ENCODE measurements at regions not wholly inside any gene's neighbourhood (a gene's known extent, or its start where the extent isn't known, plus 50 kb on each side); places are given as distances from the start of the nearest gene placed in this dataset.
"Not testable (repeated sequence)": the region's sequence is repeated elsewhere in the genome, so short reads cannot be mapped to it uniquely, and the experiment has no call there.

DNA sequence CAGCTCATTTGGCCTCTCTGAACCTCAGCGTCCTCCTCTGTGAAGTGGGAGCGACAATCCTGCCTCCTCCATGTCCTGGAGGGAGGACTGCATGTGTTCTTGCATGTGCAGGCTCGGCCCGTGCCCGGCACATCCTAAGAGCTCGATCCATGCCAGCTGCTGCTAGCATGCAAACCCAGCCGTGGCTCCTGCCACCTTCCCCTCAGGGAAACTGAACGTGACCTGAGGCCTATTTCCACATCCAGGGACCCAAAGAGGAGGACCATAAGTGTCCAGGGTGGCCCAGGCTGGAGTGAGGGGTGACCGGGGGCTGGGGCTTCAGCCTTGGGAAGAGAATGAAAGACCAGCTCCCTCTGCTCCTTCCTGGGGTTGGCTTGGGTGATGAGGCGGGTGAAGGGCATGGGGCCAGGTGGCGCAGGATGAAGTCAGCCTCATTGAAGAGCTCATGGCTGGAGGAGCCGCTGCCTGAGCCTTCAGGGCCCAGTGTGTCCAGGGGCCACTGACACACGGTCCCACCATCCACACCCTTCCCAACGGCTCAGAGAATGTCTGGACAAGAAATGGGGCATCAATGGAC lies 115.7 kb upstream of the AKAP13 start:
- not testable (repeated sequence) for DNase-seq (ENCODE audit: low spot score)

DNA sequence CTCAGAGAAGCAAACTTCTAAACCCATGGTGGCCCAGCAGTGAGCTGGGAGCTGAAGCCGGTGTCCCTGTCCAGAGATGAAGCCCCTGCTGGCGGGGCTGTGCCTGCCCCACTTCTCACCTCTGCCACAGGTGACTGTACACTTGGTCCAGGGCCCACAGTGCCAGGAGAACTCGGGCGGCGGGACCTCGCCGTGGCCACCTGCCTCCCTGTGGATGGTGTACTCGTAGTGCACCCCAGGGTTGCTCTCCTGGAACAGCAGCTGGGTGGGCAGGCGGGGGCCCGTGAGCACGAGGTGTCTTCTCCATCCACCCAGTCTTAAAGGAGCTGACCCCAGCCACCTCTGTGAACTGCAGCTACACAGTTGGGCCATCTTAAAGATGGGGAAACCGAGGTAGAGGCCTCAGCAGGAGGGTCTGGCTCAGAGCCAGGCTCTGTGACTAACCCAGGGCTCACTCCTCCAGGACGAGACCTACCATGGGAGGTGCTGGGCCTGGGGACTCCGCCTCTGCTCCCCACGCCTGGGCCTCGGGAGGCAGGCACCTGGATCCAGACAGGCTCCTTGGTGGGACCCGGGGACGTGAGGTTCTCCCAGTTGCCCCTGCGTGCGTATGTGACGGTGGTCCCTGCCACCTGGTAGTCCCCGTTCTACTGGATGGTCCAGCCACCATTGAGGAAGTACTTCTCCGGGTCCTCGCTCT lies 113.1 kb upstream of the AKAP13 start:
- not testable (repeated sequence) for DNase-seq (ENCODE audit: low spot score)

DNA sequence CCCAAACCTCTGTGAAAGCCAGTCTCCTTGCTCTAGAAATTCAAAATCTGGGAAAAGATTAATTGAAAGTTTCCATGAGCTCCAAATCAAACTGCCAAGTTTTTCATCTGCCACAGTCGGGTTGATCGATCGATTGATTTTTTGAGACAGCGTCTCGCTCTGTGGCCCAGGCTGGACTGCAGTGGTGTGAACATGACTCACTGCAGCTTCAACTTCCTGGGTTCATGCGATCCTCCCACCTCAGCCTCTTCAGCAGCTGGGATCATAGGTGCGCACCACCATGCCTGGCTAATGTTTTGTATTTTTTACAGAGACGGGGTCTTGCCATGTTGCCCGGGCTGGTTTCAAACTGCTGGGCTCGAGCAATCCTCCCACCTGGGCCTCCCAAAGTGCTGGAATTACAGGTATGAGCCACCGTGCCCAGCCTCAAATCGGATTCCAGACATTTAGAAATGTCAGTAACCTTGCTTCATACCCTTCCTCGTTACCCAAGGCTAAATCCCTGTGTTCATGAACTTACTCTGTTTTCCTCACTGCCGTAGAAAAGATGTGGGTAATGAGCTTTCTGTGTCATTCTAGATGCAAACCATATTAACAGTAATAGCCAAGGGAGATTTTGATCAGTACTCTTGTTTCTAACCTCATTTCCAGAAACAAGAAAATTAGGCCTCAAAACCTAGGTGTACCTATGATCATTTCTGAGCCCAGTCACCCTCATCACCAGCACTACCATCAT lies 105.9 kb upstream of the AKAP13 start:
- peak; percentile 44 for DNase-seq (ENCODE audit: low spot score)

DNA sequence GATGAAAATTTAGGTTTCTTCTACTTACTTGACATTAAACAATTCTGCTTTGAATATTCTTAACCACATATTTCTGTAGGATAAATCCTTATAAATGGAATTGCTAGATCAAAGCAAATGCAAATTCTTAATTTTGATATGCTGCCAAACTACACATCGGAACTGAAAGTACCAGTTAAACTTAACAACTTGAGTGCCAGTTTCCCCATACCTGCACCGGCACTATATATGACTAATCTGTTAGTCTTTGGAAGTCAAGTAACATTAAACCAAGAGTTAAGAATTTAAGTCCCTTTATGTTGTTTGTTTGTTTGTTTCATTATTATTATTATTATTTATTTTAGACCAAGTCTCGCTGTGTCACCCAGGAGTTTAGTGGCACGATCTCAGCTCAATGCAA lies 103.9 kb upstream of the AKAP13 start:
- DNase-seq (ENCODE audit: low spot score), result no peak

DNA sequence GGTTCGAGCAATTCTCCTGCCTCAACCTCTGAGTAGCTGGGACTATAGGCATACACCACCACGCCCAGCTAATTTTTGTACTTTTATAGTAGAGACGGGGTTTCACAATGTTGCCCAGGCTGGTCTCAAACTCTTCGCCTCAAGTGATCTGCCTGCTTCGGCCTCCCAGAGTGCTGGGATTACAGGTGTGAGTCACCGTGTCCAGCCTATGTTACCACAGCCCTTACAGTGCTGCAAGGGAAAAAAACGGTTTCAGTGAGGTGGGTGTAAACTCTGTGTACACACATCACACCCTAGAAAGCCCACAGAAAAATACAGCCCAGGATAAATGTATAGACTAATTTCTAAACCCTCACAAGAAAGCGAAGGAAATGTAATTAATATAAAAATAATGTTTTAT lies 103.5 kb upstream of the AKAP13 start:
- no peak for DNase-seq (ENCODE audit: low spot score)

DNA sequence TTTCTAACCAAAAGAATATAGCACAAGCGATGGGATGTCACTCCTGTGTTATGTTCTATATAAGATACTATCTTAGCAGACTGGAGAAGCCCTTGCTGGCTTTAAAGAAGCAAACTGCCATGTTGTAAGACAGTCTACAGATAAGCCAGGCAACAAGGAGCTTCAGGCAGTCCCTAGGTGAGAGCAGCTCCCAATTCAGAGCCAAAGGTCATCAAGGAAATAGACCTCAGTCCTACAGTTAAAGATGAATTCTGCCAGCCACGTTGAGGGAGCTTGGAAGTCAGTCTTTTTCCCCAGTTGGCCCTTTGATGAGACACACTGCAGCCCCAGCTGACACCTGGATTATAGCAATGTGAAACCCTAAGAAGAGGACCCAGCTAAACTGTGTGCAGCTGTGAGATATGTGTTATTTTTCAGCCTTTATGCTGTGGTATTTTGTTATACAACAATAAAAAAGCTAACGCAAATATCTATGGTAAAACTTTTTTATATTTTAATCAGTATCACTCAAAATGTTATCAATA lies 102.5 kb upstream of the AKAP13 start:
- DNase-seq (ENCODE audit: low spot score), result no peak

DNA sequence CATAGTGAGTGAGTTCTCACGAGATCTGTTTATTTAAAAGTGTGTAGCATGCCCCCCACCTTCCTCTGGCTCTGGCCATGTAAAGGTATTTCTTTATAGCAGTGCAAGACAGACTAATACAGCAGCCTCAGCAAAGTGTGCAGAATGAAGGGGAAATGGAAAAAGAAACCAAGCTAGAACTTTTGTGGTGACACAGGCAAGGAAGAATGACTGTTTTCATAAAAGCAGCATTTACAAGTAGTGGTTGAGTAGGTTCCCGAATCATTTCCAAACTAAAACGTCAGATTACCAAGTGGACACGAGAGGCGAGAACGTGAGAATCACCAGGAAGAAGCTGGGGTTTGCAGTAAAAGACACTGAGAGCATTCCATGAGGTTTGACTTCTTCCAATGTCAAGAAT lies 100.2 kb upstream of the AKAP13 start:
- DNase-seq (ENCODE audit: low spot score), result no peak

DNA sequence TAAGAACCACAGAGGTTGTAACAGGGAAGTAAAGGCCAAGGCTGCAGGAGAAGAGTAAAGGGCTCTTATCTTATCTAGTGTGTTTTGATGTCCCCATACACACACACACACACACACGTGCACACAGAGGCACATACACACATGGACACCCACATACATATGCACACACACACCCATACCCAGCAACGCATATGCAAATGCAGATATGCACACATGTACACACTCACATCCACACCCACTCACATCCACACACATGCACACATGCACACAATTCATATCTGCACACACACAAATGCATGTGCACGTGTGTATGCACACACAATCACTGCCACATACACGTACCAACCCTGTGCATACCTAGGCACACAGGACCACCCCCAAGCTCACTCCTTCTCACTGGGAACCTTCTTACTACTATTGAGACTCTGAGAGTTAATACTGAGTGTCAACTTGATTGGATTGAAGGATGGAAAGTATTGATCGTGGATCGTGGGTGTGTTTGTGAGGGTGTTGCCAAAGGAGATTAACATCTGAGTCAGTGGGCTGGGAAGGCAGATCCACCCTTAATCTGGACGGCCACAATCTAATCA lies 99.0 kb upstream of the AKAP13 start:
- no peak for DNase-seq (ENCODE audit: low spot score)

DNA sequence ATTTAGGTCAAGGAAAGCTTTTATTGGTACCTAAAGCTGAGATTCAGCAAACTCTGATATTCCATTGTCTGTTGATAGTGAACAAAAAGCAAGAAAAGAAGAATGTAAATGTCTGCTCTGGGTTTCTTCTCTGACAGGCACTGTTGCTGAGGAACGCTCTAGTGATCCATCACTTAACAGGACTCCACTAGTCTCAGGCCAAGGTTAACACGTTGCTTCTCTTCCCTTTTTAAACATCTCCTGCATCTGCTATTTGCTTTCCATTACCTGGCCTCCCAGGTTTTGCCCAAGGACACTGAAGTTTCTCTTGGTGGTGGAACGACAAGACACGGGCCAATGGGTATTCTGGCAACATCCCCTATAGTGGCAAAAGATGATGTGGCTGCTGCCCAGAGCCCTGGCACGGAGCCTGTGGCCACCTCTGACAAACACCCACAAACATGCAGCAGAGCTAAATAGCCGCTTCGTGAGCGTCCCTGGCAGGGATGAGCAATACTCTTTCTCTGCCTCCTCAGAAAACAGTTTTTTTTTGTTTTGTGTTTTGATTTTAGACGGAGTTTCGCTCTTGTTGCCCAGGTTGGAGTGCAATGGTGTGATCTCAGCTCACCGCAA lies 97.8 kb upstream of the AKAP13 start:
- no peak for DNase-seq (ENCODE audit: low spot score)

DNA sequence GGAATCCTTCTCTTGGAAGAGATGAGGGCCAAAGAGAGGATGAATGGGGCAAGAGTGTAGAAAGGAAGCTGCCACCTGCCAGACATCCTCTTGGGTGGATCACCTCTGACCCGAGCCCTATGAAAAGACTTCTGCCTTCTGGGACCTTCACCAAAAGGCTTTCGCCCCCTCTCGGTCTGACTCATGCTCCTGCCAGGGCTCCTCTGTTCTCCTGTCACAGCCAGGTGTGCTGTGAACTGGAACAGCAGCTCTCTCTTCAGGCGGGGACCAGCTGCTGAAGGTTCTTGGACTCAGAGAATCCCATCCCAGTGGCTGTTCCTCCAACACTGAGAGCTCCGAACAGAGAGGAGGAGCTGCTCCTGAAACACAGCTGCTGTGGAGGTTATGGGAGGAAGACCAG lies 96.6 kb upstream of the AKAP13 start:
- not testable (repeated sequence) for DNase-seq (ENCODE audit: low spot score)

DNA sequence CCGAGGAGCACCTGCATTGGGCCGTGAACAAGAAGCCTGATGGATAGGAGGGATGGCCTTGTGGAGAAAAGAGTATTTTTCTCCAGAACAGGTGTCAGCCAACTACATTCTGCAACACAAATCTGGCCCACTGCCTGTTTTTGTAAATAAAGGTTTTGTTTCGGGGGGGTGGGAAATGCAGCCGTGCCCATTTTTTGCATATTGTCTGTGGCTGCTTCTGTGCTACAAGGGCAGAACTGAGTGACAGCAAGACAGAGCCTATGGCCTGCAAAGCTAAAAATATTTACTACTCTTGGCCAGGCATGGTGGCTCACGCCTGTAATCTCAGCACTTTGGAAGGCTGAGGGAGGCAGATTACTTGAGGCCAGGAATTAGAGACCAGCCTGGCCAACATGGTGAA lies 95.9 kb upstream of the AKAP13 start:
- DNase-seq (ENCODE audit: low spot score), result no peak

DNA sequence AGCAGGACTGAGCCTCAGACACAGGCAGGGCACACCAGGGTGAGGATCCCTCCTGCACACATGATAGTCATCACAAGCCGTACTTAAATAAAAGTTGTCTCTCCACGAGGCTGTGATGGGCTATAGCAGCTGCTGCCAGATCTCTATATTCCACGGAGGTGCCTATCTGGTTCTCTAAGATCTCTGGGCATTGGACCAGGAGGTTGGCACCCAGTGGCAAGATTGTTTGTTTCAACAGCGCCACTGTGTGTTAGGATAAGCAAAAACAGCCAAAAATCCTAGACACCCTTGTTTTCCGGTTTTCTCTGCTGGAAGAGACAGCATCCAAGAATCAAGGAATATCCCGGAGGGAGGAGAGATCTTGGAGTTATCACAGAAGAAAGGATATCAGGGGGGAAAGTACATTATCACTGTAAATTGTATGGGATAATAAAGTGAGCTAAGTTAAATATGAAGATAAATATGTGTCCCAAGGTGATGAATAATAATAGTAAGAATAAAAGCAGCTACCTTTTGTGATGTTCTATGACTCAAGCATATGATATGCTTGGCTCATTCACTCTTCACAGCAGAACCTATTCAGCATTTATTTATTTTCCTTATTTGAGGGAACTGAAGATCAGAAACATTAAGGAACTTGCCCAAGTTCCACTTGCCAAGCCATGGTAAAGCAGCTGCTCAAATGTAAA lies 90.6 kb upstream of the AKAP13 start:
- DNase-seq (ENCODE audit: low spot score), result peak; percentile 52

DNA sequence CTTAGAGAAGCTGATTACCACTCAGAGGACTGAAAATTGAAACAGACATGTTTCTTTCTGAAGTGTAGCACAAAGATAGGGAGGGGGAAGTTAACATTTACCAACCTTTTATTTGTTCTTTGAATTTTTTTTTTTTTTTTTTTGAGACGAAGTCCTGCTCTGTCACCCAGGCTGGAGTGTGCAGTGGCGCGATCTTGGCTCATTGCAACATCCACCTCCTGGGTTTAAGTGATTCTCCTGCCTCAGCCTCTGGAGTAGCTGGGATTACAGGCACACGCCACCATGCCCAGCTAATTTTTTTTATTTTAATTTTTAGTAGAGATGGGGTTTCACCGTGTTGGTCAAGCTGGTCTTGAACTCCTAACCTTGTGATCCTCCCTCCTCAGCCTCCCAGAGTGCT lies 87.8 kb upstream of the AKAP13 start:
- not testable (repeated sequence) for DNase-seq (ENCODE audit: low spot score)

DNA sequence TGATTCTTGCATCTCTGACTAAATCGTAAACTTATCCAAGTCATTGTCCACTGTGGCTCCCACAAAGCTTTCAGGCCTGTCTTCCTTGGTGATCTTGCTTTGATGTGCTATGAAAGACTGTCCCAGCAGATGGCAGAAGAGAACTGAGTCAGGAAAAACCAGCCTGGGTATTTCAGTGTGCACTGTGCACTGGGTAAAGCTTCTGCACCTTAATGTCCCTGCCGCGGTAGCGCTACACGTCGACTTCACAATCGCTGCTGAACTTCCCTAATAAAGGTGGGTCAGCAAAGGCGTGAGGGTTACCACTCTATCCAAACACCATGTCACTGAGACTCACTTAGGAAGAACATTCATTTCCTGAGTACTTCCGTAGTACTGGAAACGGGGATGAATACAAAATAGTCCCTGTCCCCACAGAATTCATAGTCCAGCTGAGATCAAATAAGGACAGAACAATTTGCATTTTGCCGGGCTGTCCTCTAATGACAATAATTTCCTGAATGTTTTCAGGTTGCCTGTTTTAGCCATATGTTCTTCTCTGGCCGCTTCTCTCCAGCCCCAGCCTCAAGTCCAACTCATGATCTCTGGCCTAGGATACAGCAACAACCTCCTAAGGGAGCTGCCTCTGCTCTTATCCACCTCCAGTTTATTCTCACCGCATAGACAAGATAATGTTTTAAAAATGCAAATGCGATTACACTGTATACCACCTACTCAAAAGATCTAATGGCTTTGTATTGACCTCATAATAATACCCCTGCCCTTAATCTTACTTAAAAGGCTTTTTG lies 83.6 kb upstream of the AKAP13 start:
- peak; percentile 84 for DNase-seq (ENCODE audit: low spot score)

DNA sequence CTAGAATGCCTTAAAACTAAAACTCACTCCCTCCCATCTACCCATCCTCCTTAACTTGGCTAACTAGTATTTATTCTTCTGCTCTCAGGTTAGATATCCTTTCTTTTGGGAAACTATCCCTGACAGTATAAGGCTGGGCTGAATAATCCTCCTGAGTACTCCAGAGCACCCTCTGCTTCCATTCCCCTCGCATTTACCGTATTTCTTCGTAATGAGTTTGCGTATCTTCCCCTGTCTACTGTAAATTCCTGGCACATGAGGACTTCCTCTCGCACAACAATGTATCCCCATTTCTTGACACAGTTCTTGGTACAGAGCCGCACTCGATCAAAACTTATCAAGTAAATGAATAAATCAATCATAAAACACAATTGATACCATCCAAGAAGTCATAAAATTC lies 82.9 kb upstream of the AKAP13 start:
- DNase-seq (ENCODE audit: low spot score), result no peak

DNA sequence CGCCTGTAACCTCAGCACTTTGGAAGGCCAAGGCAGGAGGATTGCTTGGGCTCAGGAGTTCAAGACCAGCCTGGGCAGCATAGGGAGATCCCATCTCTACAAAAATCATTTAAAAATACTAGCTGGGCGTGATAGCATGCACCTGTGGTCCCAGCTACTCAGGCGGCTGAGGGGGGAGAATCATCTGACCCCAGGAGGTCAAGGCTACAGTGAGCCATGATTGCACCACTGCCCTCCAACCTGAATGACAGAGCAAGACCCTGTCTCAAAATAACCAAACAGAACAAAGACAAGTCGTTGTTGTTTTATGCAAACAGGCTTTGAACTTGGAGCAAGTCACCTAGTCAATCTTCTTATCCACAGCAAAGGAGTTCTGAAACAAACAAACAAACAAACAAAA lies 82.0 kb upstream of the AKAP13 start:
- DNase-seq (ENCODE audit: low spot score), result no peak

DNA sequence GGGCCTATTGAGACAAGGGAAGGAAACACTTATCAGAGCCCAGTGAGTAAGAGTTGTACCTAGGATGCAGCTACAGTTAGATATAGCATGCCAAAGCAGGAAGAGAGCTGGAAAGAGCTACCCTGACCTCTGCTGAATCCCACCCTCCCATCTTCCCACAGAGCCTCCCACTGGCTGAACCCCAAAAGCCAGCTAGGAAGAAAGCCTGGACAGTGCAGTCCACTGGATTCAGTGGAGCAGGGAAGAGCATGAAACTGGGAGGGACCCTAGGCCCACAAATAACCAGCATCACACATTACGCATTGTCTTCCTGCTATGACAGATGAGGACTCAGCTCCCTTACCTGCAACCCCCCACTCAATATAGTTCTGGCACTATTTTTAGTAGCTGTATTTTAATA lies 81.5 kb upstream of the AKAP13 start:
- DNase-seq (ENCODE audit: low spot score), result no peak

DNA sequence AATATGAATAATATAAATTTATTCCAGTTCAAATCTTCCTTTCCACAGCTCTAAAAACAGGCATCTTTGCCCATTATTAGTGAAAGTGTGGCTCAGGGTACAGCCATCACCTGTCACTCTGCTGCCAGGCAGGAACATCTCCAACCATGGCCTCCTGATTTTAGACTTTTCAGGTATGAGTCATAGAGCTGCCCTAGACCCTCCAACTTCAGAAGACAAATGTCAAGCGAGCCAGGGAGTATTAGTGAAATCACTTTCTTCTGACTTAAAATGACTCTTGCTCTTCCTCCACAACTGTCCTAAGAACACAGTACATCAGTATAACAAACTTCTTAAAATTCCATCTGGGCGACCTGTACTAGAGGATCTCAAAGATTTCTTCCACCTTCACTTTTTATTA lies 78.1 kb upstream of the AKAP13 start:
- no peak for DNase-seq (ENCODE audit: low spot score)

DNA sequence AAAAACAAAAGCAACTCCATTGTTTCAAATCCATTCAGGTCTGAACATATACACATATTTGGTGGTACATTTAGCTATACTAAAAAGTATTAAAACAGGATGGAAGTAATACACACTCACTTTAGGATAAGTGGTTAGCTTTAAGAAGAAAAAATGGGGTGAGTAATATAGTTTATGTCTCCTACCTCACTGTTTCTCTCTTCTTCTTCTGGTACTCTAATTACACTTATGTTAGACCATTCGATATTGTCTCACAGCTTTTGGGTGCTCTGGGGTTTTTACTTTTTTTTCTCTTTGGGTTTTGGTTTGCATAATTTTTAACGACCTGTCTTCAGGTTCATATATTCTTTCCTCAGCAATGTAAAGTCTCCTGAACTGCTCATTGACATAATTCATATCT lies 75.4 kb upstream of the AKAP13 start:
- no peak for DNase-seq (ENCODE audit: low spot score)

DNA sequence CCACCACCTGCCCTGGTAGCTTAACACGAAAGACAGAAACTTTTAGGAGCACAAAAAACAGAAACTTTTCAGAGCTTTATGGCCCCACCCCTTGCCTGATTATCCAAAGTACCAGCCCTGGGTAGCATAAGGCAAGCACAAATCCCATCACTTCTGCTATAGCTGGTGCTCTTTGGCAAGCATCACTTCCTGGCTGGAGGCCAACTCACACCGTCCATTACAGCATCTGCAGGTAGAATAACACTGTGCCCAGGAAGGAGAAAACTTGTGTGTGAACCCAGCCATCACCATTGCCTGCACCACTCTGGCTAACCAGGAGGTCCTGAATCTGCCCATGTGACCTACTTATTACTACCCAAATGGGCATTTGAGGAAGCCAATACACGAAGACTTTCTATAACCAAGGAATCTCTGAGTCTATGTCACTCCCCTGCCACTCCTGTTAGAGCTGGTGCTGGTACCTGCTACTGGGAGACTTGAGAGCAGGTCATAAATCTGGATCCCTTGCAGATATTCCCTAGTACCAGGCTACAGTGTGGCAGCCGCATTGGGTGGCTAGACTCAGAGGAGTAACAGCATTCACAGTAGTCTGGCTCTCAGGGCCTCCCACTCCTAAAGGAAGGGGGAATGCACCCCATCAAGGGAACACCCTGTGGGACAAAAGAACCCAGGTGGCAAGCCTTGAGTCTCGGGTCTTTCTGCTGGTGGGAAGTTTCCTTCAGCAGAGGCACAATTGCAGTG lies 73.3 kb upstream of the AKAP13 start:
- DNase-seq (ENCODE audit: low spot score), result no peak

Data from mucosa of gallbladder (tissue), 1 donor.